Anterior cingulate cortex (tissue), 58 donors: ENCODE measurements at regions not wholly inside any gene's neighbourhood (a gene's known extent, or its start where the extent isn't known, plus 50 kb on each side); places are given as distances from the start of the nearest gene placed in this dataset.
"Not testable (repeated sequence)": the region's sequence is repeated elsewhere in the genome, so short reads cannot be mapped to it uniquely, and the experiment has no call there.

Experiments
- DNase-seq, 58 donors: peaks; one replicate each; lab custom pipeline; 2025; lab: John Stamatoyannopoulos, UW

DNA sequence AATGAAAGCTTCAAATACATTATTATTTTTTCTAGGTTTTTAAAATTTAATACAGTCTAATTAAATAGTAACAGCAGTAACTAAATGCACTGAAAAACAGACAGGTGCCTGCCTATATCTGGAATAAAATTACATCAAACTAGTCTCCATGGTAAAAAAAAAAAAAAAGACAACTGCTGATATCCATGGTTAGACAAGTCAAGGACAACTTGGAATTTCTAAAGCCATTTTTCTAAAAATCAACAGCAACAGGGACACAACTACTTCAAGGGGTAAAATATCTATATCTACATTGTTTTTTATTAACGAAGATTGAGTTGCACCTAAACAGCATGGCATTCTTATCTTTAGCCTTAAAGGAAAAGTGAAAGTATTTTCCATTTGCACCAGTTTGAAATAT, 74.7 kb upstream of the VPREB1 start:
- no peak for DNase-seq

DNA sequence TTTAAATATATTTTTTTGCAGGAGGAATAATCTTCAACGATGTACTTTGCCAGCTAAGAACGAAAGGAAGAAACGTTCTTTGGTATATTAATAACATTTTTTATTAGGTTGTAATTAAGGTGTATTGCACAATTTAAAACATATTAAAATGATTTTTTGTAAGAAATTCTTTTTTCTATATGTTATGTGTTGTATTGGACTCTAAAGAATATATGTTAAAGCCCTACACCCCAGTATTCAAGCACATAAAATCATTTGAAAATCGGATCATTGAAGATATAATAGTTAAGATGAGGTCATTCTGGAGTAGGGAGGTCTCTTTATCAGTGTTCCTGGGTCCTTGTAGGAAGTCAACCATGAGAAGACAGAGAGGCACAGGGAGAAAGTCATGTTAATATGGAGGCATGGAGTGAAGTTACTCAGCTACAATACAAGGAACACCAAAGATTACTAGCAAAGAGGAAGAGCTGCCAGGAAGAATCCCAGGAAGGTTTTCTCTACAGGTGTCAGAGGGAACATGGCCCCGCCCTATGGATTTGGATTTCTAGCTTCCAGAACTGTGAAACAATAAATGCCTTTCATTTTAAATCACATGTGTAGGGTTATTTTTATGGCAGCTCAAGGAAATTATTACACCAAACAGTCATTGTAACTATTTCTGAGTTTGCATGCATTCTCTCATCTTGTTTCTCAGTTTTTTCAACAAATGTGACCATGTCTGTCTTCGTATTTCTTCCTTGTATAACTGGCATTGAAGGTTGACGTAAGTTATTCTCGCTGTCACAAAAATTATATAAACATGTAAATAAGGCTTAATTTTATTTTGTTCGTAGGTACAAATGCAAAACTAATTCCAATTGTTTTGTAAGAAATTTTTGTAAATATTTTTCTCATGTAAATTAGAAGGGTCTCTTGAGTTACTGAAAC, 75.4 kb upstream of the VPREB1 start:
- DNase-seq: no peak

DNA sequence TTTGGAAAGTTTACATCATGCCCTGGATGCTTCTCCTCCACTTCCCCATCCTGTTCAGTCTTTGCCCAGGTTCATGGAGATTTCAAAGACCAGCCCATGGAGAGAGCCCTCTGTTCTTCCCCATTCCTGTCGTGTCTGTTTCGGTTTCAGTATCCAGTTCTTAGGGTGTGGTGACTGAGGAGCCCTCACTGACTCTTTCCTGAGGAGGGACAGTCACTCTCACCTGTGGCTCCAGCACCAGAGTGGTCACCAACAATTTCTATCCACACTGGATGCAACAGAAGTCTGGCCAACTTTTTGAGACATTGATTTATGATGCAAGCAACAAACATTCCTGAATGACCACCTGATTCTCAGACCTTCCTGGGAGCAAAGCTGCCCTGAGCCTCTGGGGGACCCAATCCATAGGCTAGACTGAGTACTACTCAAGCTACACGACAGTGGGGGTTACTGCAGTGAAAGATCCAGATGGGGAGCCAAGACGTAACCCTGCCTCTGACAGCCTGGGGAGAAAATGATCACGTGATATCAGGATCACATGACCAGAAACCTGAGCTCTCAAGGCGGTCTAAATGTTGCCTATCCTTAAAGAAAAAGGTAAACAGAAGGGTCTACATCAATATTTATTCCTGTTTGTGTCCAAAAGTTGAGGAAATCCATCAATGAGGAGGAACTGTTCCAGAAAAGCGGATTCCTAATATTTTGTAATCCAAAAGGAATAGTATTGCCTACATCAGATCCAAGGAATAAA, 76.2 kb upstream of the VPREB1 start:
- no peak for DNase-seq

DNA sequence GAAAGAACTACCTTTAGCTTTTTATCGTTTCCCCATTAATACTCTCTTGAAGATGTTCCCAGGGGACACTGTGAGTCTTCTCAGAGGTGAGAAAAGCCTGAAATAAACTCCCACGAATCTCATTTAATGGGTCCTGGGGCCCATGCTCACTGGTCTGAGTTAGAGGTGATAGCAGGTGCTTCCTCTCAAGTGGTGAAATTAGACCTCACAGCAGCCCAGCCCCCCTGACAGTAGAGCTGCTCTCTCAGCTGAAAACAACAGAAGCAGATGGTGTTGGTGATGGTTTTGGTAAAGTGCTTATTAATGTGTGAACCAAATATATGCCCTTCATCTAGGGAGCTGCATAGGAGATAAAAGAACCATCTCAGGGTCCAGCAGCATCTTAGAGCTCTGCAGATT, 76.8 kb upstream of the VPREB1 start:
- DNase-seq: no peak

DNA sequence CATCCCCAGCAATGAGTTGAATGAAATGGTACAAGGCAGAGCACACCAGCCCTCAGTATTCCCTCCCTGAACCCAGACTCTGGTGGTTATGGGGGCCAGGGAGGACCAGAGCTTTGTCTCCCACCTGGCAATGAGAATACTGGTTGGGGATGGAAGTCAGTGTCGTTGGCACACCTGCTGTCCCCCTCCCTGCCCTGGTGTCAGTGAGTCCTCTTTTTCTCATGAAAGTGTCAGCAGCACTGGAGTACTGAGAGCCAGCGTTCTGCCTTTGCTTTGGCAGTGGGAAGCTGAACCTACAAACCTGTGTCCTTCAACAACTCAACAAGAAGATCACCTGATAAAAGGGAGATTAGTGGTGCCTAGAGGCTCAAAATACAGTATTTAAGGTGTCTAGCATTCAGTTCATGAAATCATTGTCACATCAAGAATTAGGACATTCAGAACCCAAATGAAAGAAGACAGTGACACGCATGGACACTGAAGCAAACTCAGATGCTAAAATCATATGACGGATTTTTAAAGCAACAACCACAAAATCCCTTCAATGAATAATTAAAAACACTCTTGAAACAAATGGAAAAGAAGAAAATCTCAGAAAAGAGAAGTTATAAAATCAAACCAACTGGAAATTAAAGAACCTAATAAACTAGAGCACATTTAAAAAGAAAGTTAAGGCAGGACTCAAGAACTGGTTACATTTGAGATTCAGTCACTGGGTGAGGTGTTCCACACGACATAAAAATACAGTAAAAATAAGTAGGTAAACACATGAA, 77.5 kb upstream of the VPREB1 start:
- no peak for DNase-seq

DNA sequence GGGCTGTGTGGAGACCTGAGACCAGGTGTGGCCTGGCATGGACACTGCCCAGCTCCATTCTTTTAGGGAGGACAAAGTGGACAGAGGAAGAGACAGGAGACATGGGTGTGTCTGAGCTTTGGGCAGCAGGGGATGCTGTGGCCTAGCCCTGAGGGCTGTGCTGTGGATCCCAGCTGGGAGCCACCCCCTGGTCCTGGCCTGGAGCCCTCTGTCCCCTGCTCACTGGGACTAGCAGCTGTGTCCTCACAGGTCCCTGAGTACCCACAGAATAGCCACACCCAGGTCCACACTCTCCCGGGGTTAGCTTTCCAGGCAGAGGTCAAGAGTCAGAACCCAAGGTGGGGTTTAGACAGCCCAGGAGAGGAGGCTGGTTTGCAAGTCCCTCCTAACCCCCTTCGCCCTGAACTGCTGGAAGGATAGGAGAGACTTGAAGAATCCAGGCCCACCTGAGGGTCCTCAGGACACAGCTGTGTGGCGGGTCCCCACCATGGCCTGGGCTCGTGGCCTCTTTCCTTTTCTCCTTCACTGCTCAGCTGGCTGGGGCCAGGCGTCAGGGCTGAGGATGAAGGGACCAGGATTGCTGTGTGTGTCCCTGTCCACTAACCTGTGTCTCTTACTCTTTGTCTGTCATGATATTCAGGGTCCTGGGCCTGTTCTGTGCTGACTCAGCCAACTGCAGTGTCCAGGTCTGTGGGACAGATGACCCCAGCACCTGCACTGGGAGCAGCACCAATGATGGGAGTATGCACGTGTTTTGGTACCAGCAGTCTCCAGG, 78.5 kb upstream of the VPREB1 start:
- no peak for DNase-seq

DNA sequence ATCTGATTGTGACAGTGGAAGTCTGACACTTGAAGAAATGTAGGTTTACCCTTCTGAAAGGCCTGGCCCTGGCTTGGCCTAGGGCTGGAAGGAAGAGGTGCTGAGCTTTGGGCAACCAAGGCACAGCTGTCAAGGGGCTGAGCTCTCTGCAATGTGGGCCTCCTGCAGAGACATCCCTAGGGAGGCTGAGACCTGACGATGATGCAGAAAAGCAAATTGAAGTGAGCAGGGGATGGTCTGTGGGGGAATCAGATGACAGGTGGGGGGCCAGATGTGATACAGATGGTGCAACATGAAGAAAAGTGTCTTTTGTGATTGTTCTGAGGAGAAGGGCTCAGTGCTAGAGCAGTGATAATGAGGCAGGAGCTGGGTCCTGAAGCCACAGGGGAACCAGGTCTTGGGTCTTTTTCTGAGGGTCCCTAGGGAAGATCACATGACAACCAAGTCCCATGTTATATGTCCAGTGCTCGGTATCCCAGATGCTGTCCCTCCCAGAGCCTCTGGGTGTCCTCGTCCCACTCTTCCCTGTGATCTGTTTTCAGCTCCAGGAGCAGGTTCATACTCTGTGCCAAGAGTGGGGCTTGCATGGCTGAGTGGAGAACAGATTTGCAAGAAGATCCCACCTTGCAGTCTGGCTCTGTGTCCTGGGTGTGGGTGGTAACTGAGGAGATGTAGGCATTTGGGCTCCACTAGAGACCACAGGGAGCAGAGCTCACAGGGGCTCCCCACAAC, 79.9 kb upstream of the VPREB1 start:
- DNase-seq: no peak

DNA sequence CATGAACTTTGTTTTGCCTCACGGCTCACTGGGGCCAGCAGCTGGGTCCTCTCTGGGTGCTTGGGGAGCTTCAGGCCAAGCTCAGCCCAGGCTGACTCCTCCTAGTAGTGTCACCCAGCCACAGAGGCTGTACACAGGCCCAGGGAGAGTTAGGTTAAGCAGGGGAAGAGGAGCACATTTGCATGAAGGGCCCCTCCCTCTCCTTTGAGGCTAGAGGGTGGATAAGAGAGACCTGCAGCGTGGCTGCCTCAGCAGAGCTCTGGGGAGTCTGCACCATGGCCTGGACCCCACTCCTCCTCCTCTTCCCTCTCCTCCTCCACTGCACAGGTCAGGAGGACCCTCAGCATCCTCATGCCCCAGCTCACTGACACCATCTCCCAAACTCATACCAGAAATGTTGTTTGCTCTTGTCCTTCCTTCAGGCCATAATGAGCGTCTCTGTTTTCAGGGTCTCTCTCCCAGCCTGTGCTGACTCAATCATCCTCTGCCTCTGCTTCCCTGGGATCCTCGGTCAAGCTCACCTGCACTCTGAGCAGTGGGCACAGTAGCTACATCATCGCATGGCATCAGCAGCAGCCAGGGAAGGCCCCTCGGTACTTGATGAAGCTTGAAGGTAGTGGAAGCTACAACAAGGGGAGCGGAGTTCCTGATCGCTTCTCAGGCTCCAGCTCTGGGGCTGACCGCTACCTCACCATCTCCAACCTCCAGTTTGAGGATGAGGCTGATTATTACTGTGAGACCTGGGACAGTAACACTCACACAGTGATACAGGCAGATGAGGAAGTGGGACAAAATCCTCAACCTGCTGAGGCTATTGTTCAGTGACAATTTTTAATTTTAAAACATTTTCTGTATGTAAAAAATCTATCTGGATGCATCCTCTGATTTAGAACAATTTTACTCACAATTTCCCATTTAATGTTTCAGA, 82.4 kb upstream of the VPREB1 start:
- no peak for DNase-seq

DNA sequence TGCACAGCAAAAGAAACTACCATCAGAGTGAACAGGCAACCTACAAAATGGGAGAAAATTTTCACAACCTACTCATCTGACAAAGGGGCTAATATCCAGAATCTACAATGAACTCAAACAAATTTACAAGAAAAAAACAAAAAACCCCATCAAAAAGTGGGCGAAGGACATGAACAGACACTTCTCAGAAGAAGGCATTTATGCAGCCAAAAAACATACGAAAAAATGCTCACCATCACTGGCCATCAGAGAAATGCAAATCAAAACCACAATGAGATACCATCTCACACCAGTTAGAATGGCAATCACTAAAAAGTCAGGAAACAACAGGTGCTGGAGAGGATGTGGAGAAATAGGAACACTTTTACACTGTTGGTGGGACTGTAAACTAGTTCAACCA, 83.8 kb upstream of the VPREB1 start:
- not testable (repeated sequence) for DNase-seq

DNA sequence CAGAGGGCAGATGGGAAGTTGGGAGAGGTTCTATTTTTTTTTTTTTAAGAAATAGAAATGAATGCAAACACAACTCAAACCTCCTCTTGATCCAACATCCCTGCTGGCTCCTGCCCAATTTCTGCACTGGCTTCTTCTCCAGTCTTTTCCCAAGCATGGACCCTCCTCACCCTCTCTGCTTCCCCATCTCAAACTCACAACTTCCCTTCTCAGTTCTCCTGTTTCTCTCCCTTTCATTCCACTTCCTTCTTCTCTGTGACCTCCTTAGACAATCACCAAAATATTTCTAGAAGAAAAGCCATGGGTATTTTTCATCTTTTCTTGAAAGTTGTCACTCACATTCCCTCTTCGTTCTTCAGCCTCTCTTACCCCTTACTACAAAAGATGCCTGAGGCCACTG, 85.2 kb upstream of the VPREB1 start:
- DNase-seq: no peak

DNA sequence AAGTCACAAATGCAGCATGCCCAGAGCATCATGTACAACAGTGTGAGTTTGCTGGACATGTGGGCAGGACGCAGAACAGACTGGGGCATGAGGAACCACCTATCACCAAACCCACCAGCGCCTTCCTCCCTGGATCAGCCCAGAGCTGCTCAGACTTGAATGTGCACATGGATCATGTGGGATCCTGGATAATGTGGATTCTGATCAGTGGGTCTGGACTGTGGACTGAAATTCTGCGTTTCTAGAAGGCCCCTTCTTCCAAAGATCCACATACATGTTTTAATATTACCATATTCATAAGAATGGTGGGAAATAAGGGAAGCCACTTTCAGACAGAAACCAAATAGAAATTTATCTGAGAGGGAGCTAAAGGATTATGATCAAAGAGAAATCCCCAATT, 85.6 kb upstream of the VPREB1 start:
- no peak for DNase-seq

DNA sequence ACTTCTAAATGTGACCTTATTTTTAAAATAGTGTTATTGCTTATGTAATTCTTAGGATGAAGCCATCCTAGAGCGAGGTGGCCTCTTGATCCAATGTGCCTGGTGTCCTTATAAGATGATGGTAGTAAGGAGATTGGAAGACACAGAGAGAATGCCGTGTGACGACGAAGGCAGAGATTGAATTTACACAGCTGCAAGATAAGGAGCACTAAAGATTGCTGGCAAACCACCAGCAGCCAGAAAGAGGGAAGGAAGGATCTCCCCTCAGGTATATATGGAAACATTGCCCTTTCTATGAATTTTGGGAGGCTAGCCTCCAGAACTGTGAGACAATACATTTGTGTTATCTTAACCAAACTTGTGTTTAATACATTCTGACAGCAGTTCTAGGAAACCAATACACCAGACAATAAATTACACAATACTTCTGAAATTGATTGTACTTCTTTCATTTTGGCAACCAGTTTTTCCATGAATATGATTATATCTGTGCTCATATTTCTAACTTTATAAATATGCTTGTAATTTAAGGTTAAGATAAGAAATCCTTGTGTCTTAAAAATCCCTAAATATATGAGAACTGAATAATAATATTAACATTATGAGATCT, 86.3 kb upstream of the VPREB1 start:
- DNase-seq: no peak

DNA sequence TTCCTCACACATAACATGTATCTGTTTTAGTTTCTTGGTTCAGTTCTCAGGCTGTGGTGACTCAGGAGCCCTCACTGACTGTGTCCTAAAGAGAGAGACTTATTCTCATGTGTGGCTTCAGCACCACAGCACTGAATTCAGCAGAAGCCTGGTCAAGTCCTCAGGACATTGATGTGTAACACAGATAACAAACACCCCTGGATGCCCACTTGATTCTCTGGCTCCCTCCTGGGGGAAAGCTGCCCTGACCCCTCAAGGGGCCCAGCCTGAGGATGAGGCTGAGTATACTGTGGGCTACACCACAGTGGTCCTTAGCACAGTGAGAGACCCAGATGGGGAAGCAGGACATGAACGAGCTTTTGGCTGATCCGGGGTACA, 87.2 kb upstream of the VPREB1 start:
- no peak for DNase-seq

DNA sequence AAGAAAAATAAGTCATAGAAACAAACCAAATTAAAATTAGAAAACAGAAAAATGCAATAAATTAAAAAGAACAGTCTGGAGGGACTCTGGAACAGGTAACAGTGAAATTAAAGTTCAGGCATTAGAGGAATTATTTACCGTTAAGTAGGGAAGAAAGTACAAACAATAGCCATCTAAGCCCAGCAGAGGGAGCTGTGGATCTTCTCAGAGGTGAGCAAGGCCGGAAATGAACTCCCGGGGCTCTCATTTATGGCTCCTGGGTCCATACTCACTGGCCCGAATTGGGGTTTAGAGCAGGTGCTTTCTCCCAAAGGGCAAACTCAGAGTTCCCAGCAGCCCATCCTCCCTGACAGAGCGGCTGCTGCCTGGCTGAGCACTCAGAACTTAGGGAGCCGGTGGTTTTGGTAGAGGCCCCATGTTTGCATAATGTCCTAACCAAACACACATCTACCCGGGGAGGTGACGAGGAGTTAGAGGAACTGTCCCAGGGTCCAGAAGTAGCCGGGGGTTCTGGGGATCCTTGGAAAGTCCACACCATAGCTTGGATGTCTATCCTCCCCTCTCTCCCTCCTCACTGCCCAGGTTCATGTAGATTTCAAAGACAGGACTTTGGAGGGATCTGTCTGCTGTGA, 87.8 kb upstream of the VPREB1 start:
- peak in 10 of 58 donors; percentile 2 to 39 (median 9) for DNase-seq

DNA sequence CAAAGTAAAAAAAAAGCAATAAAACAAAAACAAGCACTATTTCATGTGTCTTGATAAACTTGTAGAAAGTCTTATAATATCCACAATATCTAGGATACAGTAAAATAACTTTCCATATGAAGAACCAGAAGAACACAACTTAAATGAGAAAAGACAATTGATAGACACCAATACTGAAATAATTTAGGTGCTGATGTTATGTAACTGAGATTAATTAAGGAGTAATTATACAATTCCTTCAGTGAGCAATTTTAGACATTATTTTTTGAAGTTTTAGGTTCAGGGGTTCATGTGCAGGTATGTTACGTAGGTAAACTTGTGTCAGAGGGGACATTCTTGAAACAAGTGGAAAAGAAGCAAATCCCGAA, 88.3 kb upstream of the VPREB1 start:
- no peak for DNase-seq

DNA sequence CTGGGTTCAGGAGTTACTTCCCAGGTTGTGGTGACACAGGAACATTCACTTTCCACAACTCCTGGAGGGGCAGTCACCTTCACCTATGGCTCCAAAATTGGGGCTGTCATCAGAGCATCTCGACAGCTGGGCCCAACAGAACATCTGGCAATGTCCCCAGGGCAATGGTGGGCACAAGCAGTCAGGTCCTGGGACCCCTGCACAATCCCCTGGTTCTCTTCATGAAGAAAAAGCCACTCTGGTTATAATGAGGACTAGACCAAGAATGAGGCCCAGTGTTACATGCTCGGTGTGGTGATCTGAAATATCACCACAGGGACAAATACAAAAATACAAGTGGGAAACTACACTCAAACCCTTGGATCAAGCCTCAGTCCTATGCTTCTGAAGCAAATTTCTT, 89.0 kb upstream of the VPREB1 start:
- no peak for DNase-seq

DNA sequence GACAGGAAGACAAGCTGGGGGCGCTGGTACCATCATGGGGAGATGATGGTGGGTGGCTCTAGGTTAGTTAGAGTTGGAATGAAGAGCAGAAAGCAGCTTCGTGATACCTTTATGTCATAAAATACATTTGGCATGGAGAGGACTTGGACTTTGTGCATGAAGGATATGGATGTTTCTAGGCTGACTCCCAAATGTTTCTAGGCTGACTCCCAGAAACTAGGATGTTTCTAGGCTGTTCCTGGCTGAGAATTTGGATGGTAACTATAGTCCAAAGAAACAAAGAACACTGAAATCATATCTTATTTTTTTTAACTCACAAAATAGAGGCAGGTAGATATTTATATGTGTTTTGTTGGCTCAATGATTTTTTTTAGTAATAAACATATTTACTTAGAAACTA, 89.4 kb upstream of the VPREB1 start:
- DNase-seq: no peak

DNA sequence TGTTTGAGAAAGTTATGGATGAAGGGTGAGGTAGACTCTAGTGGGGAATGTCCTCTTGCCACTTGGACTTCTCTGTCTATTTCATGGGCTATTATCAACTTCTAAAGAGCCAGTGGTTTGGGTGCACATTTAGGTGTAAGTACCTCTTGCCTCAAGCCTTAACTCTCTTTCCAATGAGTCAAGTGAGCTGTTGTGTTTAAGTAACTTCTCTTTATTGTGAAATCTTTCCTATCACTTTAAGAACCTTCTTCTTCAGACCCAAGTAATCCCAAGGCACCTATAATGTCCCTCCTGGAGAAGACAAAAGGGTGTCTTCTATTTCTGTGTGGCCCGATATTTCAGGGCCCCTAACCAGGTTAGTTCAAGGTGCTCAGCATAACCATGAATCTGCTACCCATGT, 90.5 kb upstream of the VPREB1 start:
- no peak for DNase-seq
